ENCODE measurements at regions not wholly inside any gene's neighbourhood (a gene's known extent, or its start where the extent isn't known, plus 50 kb on each side); places are given as distances from the start of the nearest gene placed in this dataset.

- ATAC-seq (ENCODE audit: insufficient read depth, low FRiP score) (no peak), DNase-seq (no peak)
- H3K27me3 ChIP-seq (ENCODE audit: control insufficient read depth in 3 of 3, insufficient read depth in 3 of 3, low read length in 2 of 3): no peaks in the 10 kb centered on the region
- WGBS, 2 donors: 91 to 95% methylated on average over 1 of the region's 1 CpG
- no peak overlapping the region for H3K9ac ChIP-seq (ENCODE audit: insufficient read depth in 1 of 2, low read length in 2 of 2)
- TF ChIP-seq CTCF (IDR thresholded peaks at IDR 0.05; ENCODE audit: control extremely low read depth, extremely low read depth): no peak
- H3K4me3 ChIP-seq: no peak overlapping the region
- no peaks in the 10 kb centered on the region for H3K9me3 ChIP-seq (ENCODE audit: control insufficient read depth in 4 of 4, insufficient read depth in 3 of 4, low read length in 3 of 4)
- H3K36me3 ChIP-seq (ENCODE audit: control insufficient read depth in 4 of 4, insufficient read depth in 4 of 4, low read length in 4 of 4): no peaks in the 10 kb centered on the region
- H3K4me1 ChIP-seq (ENCODE audit: control insufficient read depth in 5 of 5, insufficient read depth in 5 of 5, low read length in 5 of 5): peaks cover 0 to 12% (median 9%) of the 10 kb centered on the region in 5 donors
- no peak overlapping the region for H3K27ac ChIP-seq (ENCODE audit: low read depth in 1 of 2, low read length in 1 of 2)
Observed at GRCh38 chr13:75225288-75226032, 256.5 kb downstream of the TBC1D4 start.

- Histone ChIP-seq H3K9me3 (ENCODE audit: control insufficient read depth in 4 of 4, insufficient read depth in 3 of 4, low read length in 3 of 4) (no peaks in the 10 kb centered on the region), H3K27ac (ENCODE audit: low read depth in 1 of 2, low read length in 1 of 2) (no peak overlapping the region), H3K36me3 (ENCODE audit: control insufficient read depth in 4 of 4, insufficient read depth in 4 of 4, low read length in 4 of 4) (no peaks in the 10 kb centered on the region), H3K4me3 (no peak overlapping the region), H3K4me1 (ENCODE audit: control insufficient read depth in 5 of 5, insufficient read depth in 5 of 5, low read length in 5 of 5) (peaks cover 0 to 12% (median 9%) of the 10 kb centered on the region in 5 donors), H3K9ac (ENCODE audit: insufficient read depth in 1 of 2, low read length in 2 of 2) (no peak overlapping the region), H3K27me3 (ENCODE audit: control insufficient read depth in 3 of 3, insufficient read depth in 3 of 3, low read length in 2 of 3) (no peaks in the 10 kb centered on the region)
- ATAC-seq (ENCODE audit: insufficient read depth, low FRiP score): no peak
- TF ChIP-seq CTCF (IDR thresholded peaks at IDR 0.05; ENCODE audit: control extremely low read depth, extremely low read depth): no peak
- no peak for DNase-seq
- WGBS, 2 donors: 84 to 85% methylated on average over 6 of the region's 6 CpGs
Observed at GRCh38 chr13:75224053-75224742, 257.8 kb downstream of the TBC1D4 start.

GRCh38 chr13:75222031-75222430 lies 259.9 kb downstream of the TBC1D4 start:
- 83 to 92% methylated on average over 1 of the region's 1 CpG for WGBS, 2 donors
- Histone ChIP-seq H3K9me3 (ENCODE audit: control insufficient read depth in 4 of 4, insufficient read depth in 3 of 4, low read length in 3 of 4) (no peaks in the 10 kb centered on the region), H3K4me3 (no peak overlapping the region), H3K4me1 (ENCODE audit: control insufficient read depth in 5 of 5, insufficient read depth in 5 of 5, low read length in 5 of 5) (peaks cover 0 to 3% (median 0%) of the 10 kb centered on the region in 5 donors), H3K27ac (ENCODE audit: low read depth in 1 of 2, low read length in 1 of 2) (no peak overlapping the region), H3K9ac (ENCODE audit: insufficient read depth in 1 of 2, low read length in 2 of 2) (no peak overlapping the region), H3K27me3 (ENCODE audit: control insufficient read depth in 3 of 3, insufficient read depth in 3 of 3, low read length in 2 of 3) (no peaks in the 10 kb centered on the region), H3K36me3 (ENCODE audit: control insufficient read depth in 4 of 4, insufficient read depth in 4 of 4, low read length in 4 of 4) (no peaks in the 10 kb centered on the region)
- TF ChIP-seq CTCF (IDR thresholded peaks at IDR 0.05; ENCODE audit: control extremely low read depth, extremely low read depth): no peak
- ATAC-seq (ENCODE audit: insufficient read depth, low FRiP score): no peak
- DNase-seq: no peak
